HCT116 (cell line): ENCODE measurements at regions not wholly inside any gene's neighbourhood (a gene's known extent, or its start where the extent isn't known, plus 50 kb on each side); places are given as distances from the start of the nearest gene placed in this dataset.

ENCODE experiments used
- ATAC-seq: fragments of 200-7000 bp; cut with Tn5 transposase; 2 replicates; pipeline ENCODE4 v1.9.1; 2020; ENCODE audit warnings: mild to moderate bottlenecking, moderate library complexity
- BruUV-seq: library from RNA; stranded (reverse); fragments of 400-500 nt; replicated peaks from 2 replicates; lab custom pipeline; 2021; lab: Mats Ljungman, UMichigan
- CTCF ChIA-PET: fragments of 300-600 bp; sonication (Branson Sonifier 250); formaldehyde crosslinking; loops from one replicate; lab custom pipeline; 2021; ENCODE audit warnings: antibody characterized with exemption; lab: Charles Lee
- POLR2A ChIA-PET: fragments of 300-600, 350-600 bp; sonication (Branson Sonifier 250); formaldehyde crosslinking; loops from one replicate; lab custom pipeline; 2021; ENCODE audit warnings: antibody characterized with exemption; lab: Charles Lee
- RAD21 ChIA-PET, 2 experiments: fragments of 300-600 bp; sonication (Branson Sonifier 250); formaldehyde crosslinking; loops; one replicate each; lab custom pipeline; 2023; ENCODE audit warnings: low total read pairs in 2 of 2; ENCODE audit not compliant: uncharacterized antibody in 2 of 2, unreplicated experiment in 2 of 2, low non-redundant PET in 1 of 2; lab: Charles Lee
- DNase-seq: peaks from one replicate; pipeline ENCODE4 v3.0.0-alpha.2; 2010; ENCODE audit warnings: low read depth, low spot score
- H2AFZ ChIP-seq: fragments of 200-600 bp; shearing (Covaris generic), sonication (generic); 2 replicates; pipeline ENCODE4 v1.6.1; 2017; ENCODE audit warnings: low read depth, mixed run types, mixed read lengths, antibody characterized with exemption, low read length; ENCODE audit not compliant: poor library complexity, severe bottlenecking
- H3K27ac ChIP-seq: 2 replicates; pipeline ENCODE4 v1.5.1; 2012; ENCODE audit warnings: low read depth, low read length
- H3K27me3 ChIP-seq: fragments of 200-600 bp; sonication (generic); 2 replicates; pipeline ENCODE4 v1.6.1; 2016; ENCODE audit warnings: mixed run types, low read length, mixed read lengths; ENCODE audit not compliant: insufficient read depth
- H3K36me3 ChIP-seq, 2 experiments: fragments of 200-500 bp in 1 of 2; fragments of 200-600 bp in 1 of 2; sonication (Bioruptor generic) in 1 of 2; sonication (generic) in 1 of 2; 2 replicates each; pipeline versions ENCODE4 v1.5.1 to v1.6.1; 2014 to 2016; ENCODE audit warnings: low read length in 2 of 2, inconsistent platforms in 1 of 2, mixed read lengths in 1 of 2, mixed run types in 1 of 2; ENCODE audit not compliant: insufficient read depth in 2 of 2, control insufficient read depth in 1 of 2
- H3K4me1 ChIP-seq, 2 experiments: fragments of 200-600 bp in 1 of 2; sonication (generic) in 1 of 2; 2 replicates each; pipeline versions ENCODE4 v1.5.1 to v1.6.1; 2012 to 2017; ENCODE audit warnings: low read length in 2 of 2, inconsistent platforms in 1 of 2, mild to moderate bottlenecking in 1 of 2, mixed read lengths in 1 of 2, mixed run types in 1 of 2, moderate library complexity in 1 of 2; ENCODE audit not compliant: insufficient read depth in 2 of 2, control insufficient read depth in 1 of 2
- H3K4me2 ChIP-seq: fragments of 200-600 bp; sonication (generic); 2 replicates; pipeline ENCODE4 v1.6.1; 2017; ENCODE audit warnings: mixed run types, low read length, mixed read lengths
- H3K4me3 ChIP-seq, 2 experiments: fragments of 200-600 bp in 1 of 2; sonication (generic) in 1 of 2; replicated peaks in 1 of 2; 2 replicates each; pipeline ENCODE4 v1.5.1; 2011 to 2016; ENCODE audit warnings: low read length in 2 of 2, control low read depth in 1 of 2, low read depth in 1 of 2, mild to moderate bottlenecking in 1 of 2, mixed read lengths in 1 of 2, mixed run types in 1 of 2
- H3K79me2 ChIP-seq: fragments of 200-600 bp; sonication (generic); 2 replicates; pipeline ENCODE4 v1.6.1; 2017; ENCODE audit warnings: mild to moderate bottlenecking, mixed run types, low read length, moderate library complexity, mixed read lengths; ENCODE audit not compliant: insufficient read depth
- H3K9ac ChIP-seq: fragments of 200-600 bp; sonication (generic); 2 replicates; pipeline ENCODE4 v1.6.1; 2016; ENCODE audit warnings: low read length, mixed read lengths
- H3K9me2 ChIP-seq: fragments of 200-600 bp; sonication (generic), shearing (Covaris generic); 2 replicates; pipeline ENCODE4 v1.6.1; 2017; ENCODE audit warnings: mixed run types, mild to moderate bottlenecking, moderate library complexity; ENCODE audit not compliant: insufficient read depth
- H3K9me3 ChIP-seq, 2 experiments: fragments of 200-500 bp in 1 of 2; fragments of 200-600 bp in 1 of 2; sonication (Bioruptor generic) in 1 of 2; sonication (generic) in 1 of 2; 2 replicates each; pipeline ENCODE4 v1.6.1; 2014 to 2017; ENCODE audit warnings: low read length in 2 of 2, mixed read lengths in 2 of 2, inconsistent platforms in 1 of 2, low read depth in 1 of 2, mild to moderate bottlenecking in 1 of 2, mixed run types in 1 of 2, moderate library complexity in 1 of 2; ENCODE audit not compliant: control insufficient read depth in 1 of 2, insufficient read depth in 1 of 2
- H4K20me1 ChIP-seq: fragments of 200-600 bp; sonication (generic), shearing (Covaris generic); 2 replicates; pipeline ENCODE4 v1.6.1; 2017; ENCODE audit warnings: mixed run types, mild to moderate bottlenecking, moderate library complexity; ENCODE audit not compliant: insufficient read depth
- ZNF274 ChIP-seq: fragments of 200-500 bp; sonication (Bioruptor generic); IDR thresholded peaks from 2 replicates; pipeline ENCODE4 v1.6.1; 2014; ENCODE audit warnings: mild to moderate bottlenecking, low read depth, low read length, inconsistent platforms
- intact Hi-C: fragments of 100-400 bp; cut with micrococcal nuclease; formaldehyde crosslinking; loops from 2 replicates; pipeline ENCODE4 v1.10.0; 2022

- intact Hi-C loops: loop anchor here (10.0 kb wide), 1 partner anchor 312 kb away; no protein-coding TSS in a partner anchor
- Histone ChIP-seq H3K79me2 (no peaks in the 10 kb centered on the region), H2AFZ (no peak overlapping the region), H3K9me2 (no peaks in the 10 kb centered on the region), H3K27ac (no peak overlapping the region), H3K9ac (no peak overlapping the region), H3K4me3 (no peak overlapping the region), H3K4me2 (no peak overlapping the region), H3K9me3 (no peaks in the 10 kb centered on the region), H3K27me3 (no peaks in the 10 kb centered on the region), H4K20me1 (no peaks in the 10 kb centered on the region; the same call in 1 of the 2 replicates), H3K4me1 (no peaks in the 10 kb centered on the region), H3K36me3 (no peaks in the 10 kb centered on the region)
- RAD21 ChIA-PET: no interaction called here
- CTCF ChIA-PET: no interaction called here
- DNase-seq (no peak), ATAC-seq (no peak)
- TF ChIP-seq ZNF274: no peak
- POLR2A ChIA-PET: interaction anchor here (0.6 kb wide), 1 partner anchor 26 kb away, joined by 3 read pairs; no protein-coding TSS in a partner anchor
- no TSS peak for BruUV-seq
These were observed 49.9 kb upstream of the PTPRO start for GRCh38 chr12:15272376-15272775.
